ENCODE measurements at regions not wholly inside any gene's neighbourhood (a gene's known extent, or its start where the extent isn't known, plus 50 kb on each side); places are given as distances from the start of the nearest gene placed in this dataset.

- no peak for DNase-seq
- ChIA-PET CTCF (no interaction called here), POLR2A (no interaction called here)
- no peaks in the 10 kb centered on the region for H3K36me3 Mint-ChIP-seq (ENCODE audit: low read depth)
- peaks cover 3% of the 10 kb centered on the region for H3K27me3 Mint-ChIP-seq
- intact Hi-C loops (cut with DNase I, micrococcal nuclease): no loop called here
- ATAC-seq: no peak
- no peaks in the 10 kb centered on the region for H3K4me1 Mint-ChIP-seq
- no peak overlapping the region for H3K27ac Mint-ChIP-seq
- peaks cover 11% of the 10 kb centered on the region for H3K9me3 Mint-ChIP-seq (ENCODE audit: low read depth)
- H3K4me3 Mint-ChIP-seq: no peak overlapping the region
Observed at GRCh38 chr16:9384141-9384540, 292.7 kb downstream of the HAPSTR1 start.

- Mint-ChIP-seq H3K9me3 (ENCODE audit: low read depth) (peaks cover 8% of the 10 kb centered on the region), H3K27ac (no peak overlapping the region), H3K36me3 (ENCODE audit: low read depth) (no peaks in the 10 kb centered on the region), H3K27me3 (no peaks in the 10 kb centered on the region), H3K4me3 (no peak overlapping the region), H3K4me1 (no peaks in the 10 kb centered on the region)
- no peak for ATAC-seq
- ChIA-PET POLR2A (no interaction called here), CTCF (no interaction called here)
- no peak for DNase-seq
- intact Hi-C loops (cut with DNase I, micrococcal nuclease): no loop called here
Observed at GRCh38 chr16:9389543-9390207, 298.2 kb downstream of the HAPSTR1 start.

- ATAC-seq (no peak), DNase-seq (no peak)
- Mint-ChIP-seq H3K4me3 (no peak overlapping the region), H3K4me1 (no peaks in the 10 kb centered on the region), H3K36me3 (ENCODE audit: low read depth) (no peaks in the 10 kb centered on the region), H3K27me3 (peaks cover 5% of the 10 kb centered on the region), H3K9me3 (ENCODE audit: low read depth) (peaks cover 16% of the 10 kb centered on the region), H3K27ac (no peak overlapping the region)
- intact Hi-C loops (cut with DNase I, micrococcal nuclease): no loop called here
- POLR2A ChIA-PET: no interaction called here
- CTCF ChIA-PET: no interaction called here
Observed at GRCh38 chr16:9392956-9393355, 301.5 kb downstream of the HAPSTR1 start.

- intact Hi-C loops (cut with DNase I, micrococcal nuclease): no loop called here
- ChIA-PET CTCF (no interaction called here), POLR2A (no interaction called here)
- no peaks in the 10 kb centered on the region for H3K36me3 Mint-ChIP-seq (ENCODE audit: low read depth)
- DNase-seq: no peak
- H3K4me3 Mint-ChIP-seq: no peak overlapping the region
- no peak for ATAC-seq
- H3K27me3 Mint-ChIP-seq: peaks cover 5% of the 10 kb centered on the region
- H3K9me3 Mint-ChIP-seq (ENCODE audit: low read depth): peaks cover 13% of the 10 kb centered on the region
- H3K27ac Mint-ChIP-seq: no peak overlapping the region
- H3K4me1 Mint-ChIP-seq: no peaks in the 10 kb centered on the region
Observed at GRCh38 chr16:9393591-9393990, 302.1 kb downstream of the HAPSTR1 start.

- ATAC-seq (no peak), DNase-seq (no peak)
- ChIA-PET POLR2A (no interaction called here), CTCF (no interaction called here)
- H3K36me3 Mint-ChIP-seq (ENCODE audit: low read depth): no peaks in the 10 kb centered on the region
- peaks cover 8% of the 10 kb centered on the region for H3K9me3 Mint-ChIP-seq (ENCODE audit: low read depth)
- peaks cover 5% of the 10 kb centered on the region for H3K27me3 Mint-ChIP-seq
- H3K4me1 Mint-ChIP-seq: no peaks in the 10 kb centered on the region
- intact Hi-C loops (cut with DNase I, micrococcal nuclease): no loop called here
- no peak overlapping the region for H3K27ac Mint-ChIP-seq
- no peak overlapping the region for H3K4me3 Mint-ChIP-seq
Observed at GRCh38 chr16:9395958-9396359, 304.5 kb downstream of the HAPSTR1 start.

GRCh38 chr16:9399573-9399972 lies 308.1 kb downstream of the HAPSTR1 start:
- Mint-ChIP-seq H3K27me3 (peaks cover 5% of the 10 kb centered on the region), H3K9me3 (ENCODE audit: low read depth) (peaks cover 8% of the 10 kb centered on the region), H3K4me1 (no peaks in the 10 kb centered on the region), H3K36me3 (ENCODE audit: low read depth) (no peaks in the 10 kb centered on the region), H3K27ac (no peak overlapping the region), H3K4me3 (no peak overlapping the region)
- ATAC-seq: no peak
- ChIA-PET CTCF (interaction anchor here (0.6 kb wide), 1 partner anchor 198 kb away, joined by 3 read pairs; no protein-coding TSS in a partner anchor), POLR2A (no interaction called here)
- intact Hi-C loops (cut with DNase I, micrococcal nuclease): no loop called here
- no peak for DNase-seq

GRCh38 chr16:9401173-9401572 lies 309.7 kb downstream of the HAPSTR1 start:
- POLR2A ChIA-PET: no interaction called here
- no peaks in the 10 kb centered on the region for H3K36me3 Mint-ChIP-seq (ENCODE audit: low read depth)

GRCh38 chr16:9402293-9402860 lies 310.9 kb downstream of the HAPSTR1 start:
- ATAC-seq (no peak), DNase-seq (no peak)
- Mint-ChIP-seq H3K36me3 (ENCODE audit: low read depth) (no peaks in the 10 kb centered on the region), H3K27me3 (peaks cover 3% of the 10 kb centered on the region), H3K9me3 (ENCODE audit: low read depth) (no peaks in the 10 kb centered on the region), H3K4me1 (no peaks in the 10 kb centered on the region), H3K27ac (no peak overlapping the region), H3K4me3 (no peak overlapping the region)
- ChIA-PET POLR2A (no interaction called here), CTCF (no interaction called here)
- intact Hi-C loops (cut with DNase I, micrococcal nuclease): no loop called here

More at GRCh38 chr16:9401173-9401572, 309.7 kb downstream of the HAPSTR1 start:
- Mint-ChIP-seq H3K4me1 (no peaks in the 10 kb centered on the region), H3K27ac (no peak overlapping the region), H3K4me3 (no peak overlapping the region), H3K27me3 (peaks cover 5% of the 10 kb centered on the region), H3K9me3 (ENCODE audit: low read depth) (peaks cover 8% of the 10 kb centered on the region)
- CTCF ChIA-PET: no interaction called here
- DNase-seq (no peak), ATAC-seq (no peak)
- intact Hi-C loops (cut with DNase I, micrococcal nuclease): no loop called here

GRCh38 chr16:9404811-9405210 lies 313.4 kb downstream of the HAPSTR1 start:
- Mint-ChIP-seq H3K27ac (no peak overlapping the region), H3K27me3 (no peaks in the 10 kb centered on the region), H3K4me3 (no peak overlapping the region), H3K36me3 (ENCODE audit: low read depth) (no peaks in the 10 kb centered on the region), H3K4me1 (no peaks in the 10 kb centered on the region), H3K9me3 (ENCODE audit: low read depth) (no peaks in the 10 kb centered on the region)
- ChIA-PET CTCF (no interaction called here), POLR2A (no interaction called here)
- intact Hi-C loops (cut with DNase I, micrococcal nuclease): no loop called here
- ATAC-seq: no peak
- no peak for DNase-seq

GRCh38 chr16:9406038-9406712 lies 314.7 kb downstream of the HAPSTR1 start:
- DNase-seq (no peak), ATAC-seq (no peak)
- H3K27ac Mint-ChIP-seq: no peak overlapping the region
- H3K27me3 Mint-ChIP-seq: no peaks in the 10 kb centered on the region
- H3K4me1 Mint-ChIP-seq: no peaks in the 10 kb centered on the region
- H3K36me3 Mint-ChIP-seq (ENCODE audit: low read depth): no peaks in the 10 kb centered on the region
- intact Hi-C loops (cut with DNase I, micrococcal nuclease): no loop called here
- ChIA-PET CTCF (no interaction called here), POLR2A (no interaction called here)
- H3K4me3 Mint-ChIP-seq: no peak overlapping the region
- H3K9me3 Mint-ChIP-seq (ENCODE audit: low read depth): no peaks in the 10 kb centered on the region

- no peak for DNase-seq
- Mint-ChIP-seq H3K4me3 (no peak overlapping the region), H3K9me3 (ENCODE audit: low read depth) (peaks cover 2% of the 10 kb centered on the region), H3K27ac (no peak overlapping the region), H3K27me3 (no peaks in the 10 kb centered on the region), H3K4me1 (no peaks in the 10 kb centered on the region), H3K36me3 (ENCODE audit: low read depth) (no peaks in the 10 kb centered on the region)
- ChIA-PET CTCF (no interaction called here), POLR2A (no interaction called here)
- intact Hi-C loops (cut with DNase I, micrococcal nuclease): no loop called here
- ATAC-seq: no peak
Observed at GRCh38 chr16:9407206-9407758, 315.8 kb downstream of the HAPSTR1 start.

GRCh38 chr16:9408297-9408878 lies 316.9 kb downstream of the HAPSTR1 start:
- Mint-ChIP-seq H3K4me1 (no peaks in the 10 kb centered on the region), H3K4me3 (no peak overlapping the region), H3K27ac (no peak overlapping the region), H3K27me3 (no peaks in the 10 kb centered on the region), H3K9me3 (ENCODE audit: low read depth) (peaks cover 2% of the 10 kb centered on the region), H3K36me3 (ENCODE audit: low read depth) (no peaks in the 10 kb centered on the region)
- ChIA-PET CTCF (no interaction called here), POLR2A (no interaction called here)
- ATAC-seq: no peak
- intact Hi-C loops (cut with DNase I, micrococcal nuclease): no loop called here
- no peak for DNase-seq

Data from activated CD4-positive, alpha-beta T cell treated with anti-CD3 and anti-CD28 coated beads for 36 hours (primary cell).